ENCODE measurements at regions not wholly inside any gene's neighbourhood (a gene's known extent, or its start where the extent isn't known, plus 50 kb on each side); places are given as distances from the start of the nearest gene placed in this dataset.

DNA sequence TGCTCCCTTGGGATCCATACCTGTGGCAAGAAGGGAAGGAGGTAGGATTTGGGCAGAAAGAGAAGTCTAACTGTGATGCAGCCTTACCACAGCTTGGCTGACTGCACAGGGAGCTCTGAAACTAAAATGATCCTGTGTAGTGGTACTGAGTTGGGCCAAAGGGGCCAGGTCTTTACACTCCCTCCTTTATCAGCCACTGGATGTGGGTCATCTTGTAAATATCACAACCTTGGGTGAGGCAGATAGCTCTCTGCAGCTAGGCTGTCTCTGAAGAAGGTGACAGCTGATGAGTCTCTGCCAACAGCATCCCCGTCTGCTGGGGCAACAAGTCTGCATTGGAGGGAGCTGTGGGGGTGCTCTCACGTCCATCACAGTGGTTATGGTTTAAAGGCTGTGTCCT lies 95.9 kb upstream of the CAND1 start:
- Histone ChIP-seq H3K36me3 (ENCODE audit: insufficient read depth, low read length) (no peaks in the 10 kb centered on the region), H3K27ac (ENCODE audit: low read depth, low read length, poor library complexity, severe bottlenecking) (no peak overlapping the region), H3K4me3 (ENCODE audit: low read depth, low read length, poor library complexity, severe bottlenecking) (no peak overlapping the region), H2AFZ (ENCODE audit: low read length) (no peak overlapping the region), H4K20me1 (ENCODE audit: insufficient read depth, low read length) (no peaks in the 10 kb centered on the region), H3K9me3 (ENCODE audit: low read length) (no peaks in the 10 kb centered on the region), H3K9me2 (ENCODE audit: insufficient read depth, low read length) (no peaks in the 10 kb centered on the region), H3K4me2 (ENCODE audit: low read length) (no peak overlapping the region), H3K79me2 (ENCODE audit: insufficient read depth, low read depth, low read length) (no peaks in the 10 kb centered on the region), H3K4me1 (ENCODE audit: insufficient read depth, low read length, poor library complexity, severe bottlenecking) (no peaks in the 10 kb centered on the region)
- no peak for DNase-seq (ENCODE audit: low spot score)
- ChIA-PET POLR2A (no interaction called here), CTCF (ENCODE audit: unreplicated experiment) (no interaction called here)
- BruUV-seq (replicated peaks), result no TSS peak
- intact Hi-C loops (cut with micrococcal nuclease; ENCODE audit: unreplicated experiment), result no loop called here
- TF ChIP-seq, protein P1, sequence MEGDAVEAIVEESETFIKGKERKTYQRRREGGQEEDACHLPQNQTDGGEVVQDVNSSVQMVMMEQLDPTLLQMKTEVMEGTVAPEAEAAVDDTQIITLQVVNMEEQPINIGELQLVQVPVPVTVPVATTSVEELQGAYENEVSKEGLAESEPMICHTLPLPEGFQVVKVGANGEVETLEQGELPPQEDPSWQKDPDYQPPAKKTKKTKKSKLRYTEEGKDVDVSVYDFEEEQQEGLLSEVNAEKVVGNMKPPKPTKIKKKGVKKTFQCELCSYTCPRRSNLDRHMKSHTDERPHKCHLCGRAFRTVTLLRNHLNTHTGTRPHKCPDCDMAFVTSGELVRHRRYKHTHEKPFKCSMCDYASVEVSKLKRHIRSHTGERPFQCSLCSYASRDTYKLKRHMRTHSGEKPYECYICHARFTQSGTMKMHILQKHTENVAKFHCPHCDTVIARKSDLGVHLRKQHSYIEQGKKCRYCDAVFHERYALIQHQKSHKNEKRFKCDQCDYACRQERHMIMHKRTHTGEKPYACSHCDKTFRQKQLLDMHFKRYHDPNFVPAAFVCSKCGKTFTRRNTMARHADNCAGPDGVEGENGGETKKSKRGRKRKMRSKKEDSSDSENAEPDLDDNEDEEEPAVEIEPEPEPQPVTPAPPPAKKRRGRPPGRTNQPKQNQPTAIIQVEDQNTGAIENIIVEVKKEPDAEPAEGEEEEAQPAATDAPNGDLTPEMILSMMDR (conservative IDR thresholded peaks at IDR 0.05; ENCODE audit: low read length), result no peak
- TF ChIP-seq EZH2phosphoT487 (IDR thresholded peaks at IDR 0.05; ENCODE audit: borderline replicate concordance, low read depth, low read length), result no peak

DNA sequence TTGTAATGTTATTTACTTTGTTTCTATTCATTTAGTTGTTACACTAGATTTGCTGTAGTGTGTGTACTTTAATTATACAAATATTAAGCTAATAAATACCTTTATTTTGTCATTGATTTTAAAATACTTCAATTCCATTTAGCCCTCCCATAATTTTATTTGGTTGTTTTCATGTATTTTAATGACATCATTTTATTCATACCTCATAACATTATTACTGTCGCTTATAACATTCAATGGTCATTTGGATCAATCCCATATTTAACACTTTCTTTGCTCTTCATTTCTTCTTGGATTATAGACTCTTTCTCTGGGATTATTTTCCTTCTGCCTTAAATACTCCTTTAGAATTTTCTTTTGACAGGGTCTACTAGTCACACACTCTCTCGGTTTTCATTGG lies 86.6 kb upstream of the CAND1 start:
- TF ChIP-seq EZH2phosphoT487 (IDR thresholded peaks at IDR 0.05; ENCODE audit: borderline replicate concordance, low read depth, low read length), result no peak
- TF ChIP-seq, protein P1 (conservative IDR thresholded peaks at IDR 0.05; ENCODE audit: low read length), result no peak
- no peak for DNase-seq (ENCODE audit: low spot score)
- no peak overlapping the region for H3K27ac ChIP-seq (ENCODE audit: low read depth, low read length, poor library complexity, severe bottlenecking)
- no peaks in the 10 kb centered on the region; the same call in 1 of the 2 replicates for H4K20me1 ChIP-seq (ENCODE audit: insufficient read depth, low read length)
- H3K9me3 ChIP-seq (ENCODE audit: low read length), result no peaks in the 10 kb centered on the region
- H3K4me1 ChIP-seq (ENCODE audit: insufficient read depth, low read length, poor library complexity, severe bottlenecking), result no peaks in the 10 kb centered on the region
- H2AFZ ChIP-seq (ENCODE audit: low read length), result no peak overlapping the region
- CTCF ChIA-PET (ENCODE audit: unreplicated experiment), result no interaction called here
- POLR2A ChIA-PET, result no interaction called here
- H3K79me2 ChIP-seq (ENCODE audit: insufficient read depth, low read depth, low read length), result no peaks in the 10 kb centered on the region
- no peak overlapping the region for H3K4me2 ChIP-seq (ENCODE audit: low read length)
- no TSS peak for BruUV-seq (replicated peaks)
- H3K9me2 ChIP-seq (ENCODE audit: insufficient read depth, low read length), result no peaks in the 10 kb centered on the region
- intact Hi-C loops (cut with micrococcal nuclease; ENCODE audit: unreplicated experiment), result no loop called here
- no peak overlapping the region for H3K4me3 ChIP-seq (ENCODE audit: low read depth, low read length, poor library complexity, severe bottlenecking)
- H3K36me3 ChIP-seq (ENCODE audit: insufficient read depth, low read length), result no peaks in the 10 kb centered on the region

DNA sequence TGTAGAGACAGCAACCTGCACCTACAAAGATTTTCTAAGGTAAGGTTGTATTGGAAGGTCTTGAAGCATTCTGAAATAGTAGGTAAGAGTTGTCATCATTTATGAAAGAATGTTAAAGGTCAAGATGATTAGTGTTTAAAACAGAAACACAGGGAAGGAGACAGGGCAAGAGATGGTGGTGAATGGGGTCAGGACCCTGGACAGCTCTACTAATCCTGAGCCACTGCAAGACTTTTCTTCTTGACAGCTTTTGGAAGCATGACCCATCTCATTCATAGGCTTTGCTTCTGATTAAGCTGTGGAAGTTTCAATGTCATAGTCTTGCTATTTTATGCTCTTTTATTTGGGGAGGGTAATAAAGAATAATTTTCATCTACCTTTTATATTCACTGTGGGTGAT lies 75.5 kb upstream of the CAND1 start:
- no peaks in the 10 kb centered on the region for H3K4me1 ChIP-seq (ENCODE audit: insufficient read depth, low read length, poor library complexity, severe bottlenecking)
- no peak overlapping the region for H3K4me2 ChIP-seq (ENCODE audit: low read length)
- no peaks in the 10 kb centered on the region for H4K20me1 ChIP-seq (ENCODE audit: insufficient read depth, low read length)
- ChIA-PET POLR2A (no interaction called here), CTCF (ENCODE audit: unreplicated experiment) (no interaction called here)
- no peak for TF ChIP-seq EZH2phosphoT487 (IDR thresholded peaks at IDR 0.05; ENCODE audit: borderline replicate concordance, low read depth, low read length)
- H3K36me3 ChIP-seq (ENCODE audit: insufficient read depth, low read length), result no peaks in the 10 kb centered on the region
- no peaks in the 10 kb centered on the region for H3K9me3 ChIP-seq (ENCODE audit: low read length)
- BruUV-seq (replicated peaks), result no TSS peak
- no peak overlapping the region for H3K4me3 ChIP-seq (ENCODE audit: low read depth, low read length, poor library complexity, severe bottlenecking)
- no peaks in the 10 kb centered on the region for H3K79me2 ChIP-seq (ENCODE audit: insufficient read depth, low read depth, low read length)
- H3K9me2 ChIP-seq (ENCODE audit: insufficient read depth, low read length), result no peaks in the 10 kb centered on the region
- intact Hi-C loops (cut with micrococcal nuclease; ENCODE audit: unreplicated experiment), result no loop called here
- no peak overlapping the region for H2AFZ ChIP-seq (ENCODE audit: low read length)
- peak; percentile 11 for DNase-seq (ENCODE audit: low spot score)
- H3K27ac ChIP-seq (ENCODE audit: low read depth, low read length, poor library complexity, severe bottlenecking), result no peak overlapping the region
